Neuron (in vitro differentiated cells): ENCODE measurements at regions not wholly inside any gene's neighbourhood (a gene's known extent, or its start where the extent isn't known, plus 50 kb on each side); places are given as distances from the start of the nearest gene placed in this dataset.
A peak's percentile ranks its signal among the peaks of the same experiment; 100 is the strongest.
"Not testable (repeated sequence)": the region's sequence is repeated elsewhere in the genome, so short reads cannot be mapped to it uniquely, and the experiment has no call there.

Experiments used
- H2AFZ ChIP-seq: one replicate; pipeline ENCODE4 v1.6.1; 2013; ENCODE audit warnings: low read depth, mild to moderate bottlenecking, inconsistent platforms, low read length, moderate library complexity
- H3K27me3 ChIP-seq: one replicate; pipeline ENCODE4 v1.6.1; 2013; ENCODE audit warnings: low read length; ENCODE audit not compliant: insufficient read depth
- H3K36me3 ChIP-seq: one replicate; pipeline ENCODE4 v1.6.1; 2013; ENCODE audit warnings: low read length; ENCODE audit not compliant: insufficient read depth
- H3K4me1 ChIP-seq: one replicate; pipeline ENCODE4 v1.6.1; 2013; ENCODE audit warnings: low read length; ENCODE audit not compliant: insufficient read depth
- H3K4me3 ChIP-seq: 2 replicates; pipeline ENCODE4 v1.5.1; 2013; ENCODE audit warnings: mild to moderate bottlenecking, low read length, moderate library complexity
- H3K9me3 ChIP-seq: one replicate; pipeline ENCODE4 v1.6.1; 2013; ENCODE audit warnings: low read length

- no peaks in the 10 kb centered on the region for H3K36me3 ChIP-seq
- peaks cover 12% of the 10 kb centered on the region for H3K4me1 ChIP-seq
- no peaks in the 10 kb centered on the region for H3K9me3 ChIP-seq
- no peak overlapping the region for H2AFZ ChIP-seq
- H3K27me3 ChIP-seq = no peaks in the 10 kb centered on the region
- H3K4me3 ChIP-seq = no peak overlapping the region
These were observed 307.2 kb downstream of the TEX29 start for GRCh38 chr13:111627596-111627995.

- no peaks in the 10 kb centered on the region for H3K36me3 ChIP-seq
- no peak overlapping the region for H2AFZ ChIP-seq
- H3K9me3 ChIP-seq = no peaks in the 10 kb centered on the region
- peaks cover 12% of the 10 kb centered on the region for H3K4me1 ChIP-seq
- no peaks in the 10 kb centered on the region for H3K27me3 ChIP-seq
- no peak overlapping the region for H3K4me3 ChIP-seq
These were observed 308.6 kb downstream of the TEX29 start for GRCh38 chr13:111629016-111629415.

GRCh38 chr13:111629457-111629856 is 309.0 kb downstream of the TEX29 start:
- peaks cover 12% of the 10 kb centered on the region for H3K4me1 ChIP-seq
- H3K4me3 ChIP-seq = no peak overlapping the region
- H3K27me3 ChIP-seq = no peaks in the 10 kb centered on the region
- H2AFZ ChIP-seq = peak overlapping the region; percentile 56
- H3K9me3 ChIP-seq = no peaks in the 10 kb centered on the region
- no peaks in the 10 kb centered on the region for H3K36me3 ChIP-seq

GRCh38 chr13:111629926-111630325 is 309.5 kb downstream of the TEX29 start:
- Histone ChIP-seq H3K27me3 (no peaks in the 10 kb centered on the region), H2AFZ (peak overlapping the region; percentile 56), H3K4me3 (no peak overlapping the region), H3K4me1 (peaks cover 12% of the 10 kb centered on the region), H3K36me3 (no peaks in the 10 kb centered on the region), H3K9me3 (peaks cover 2% of the 10 kb centered on the region)

- Histone ChIP-seq H3K27me3 (no peaks in the 10 kb centered on the region), H2AFZ (no peak overlapping the region), H3K36me3 (no peaks in the 10 kb centered on the region), H3K4me3 (no peak overlapping the region), H3K9me3 (peaks cover 2% of the 10 kb centered on the region), H3K4me1 (peaks cover 12% of the 10 kb centered on the region)
These were observed 310.0 kb downstream of the TEX29 start for GRCh38 chr13:111630406-111630805.

- peaks cover 12% of the 10 kb centered on the region for H3K4me1 ChIP-seq
- not testable (repeated sequence) for H2AFZ ChIP-seq, H3K9me3 ChIP-seq, H3K4me3 ChIP-seq, H3K36me3 ChIP-seq, H3K27me3 ChIP-seq
These were observed 310.8 kb downstream of the TEX29 start for GRCh38 chr13:111631271-111631670.

- Histone ChIP-seq H3K4me3 (no peak overlapping the region), H3K36me3 (no peaks in the 10 kb centered on the region), H3K9me3 (peaks cover 2% of the 10 kb centered on the region), H3K4me1 (peaks cover 12% of the 10 kb centered on the region), H2AFZ (no peak overlapping the region), H3K27me3 (no peaks in the 10 kb centered on the region)
These were observed 312.5 kb downstream of the TEX29 start for GRCh38 chr13:111632906-111633305.

GRCh38 chr13:111633401-111633800 is 313.0 kb downstream of the TEX29 start:
- no peaks in the 10 kb centered on the region for H3K36me3 ChIP-seq
- H3K9me3 ChIP-seq = peaks cover 2% of the 10 kb centered on the region
- H3K4me1 ChIP-seq = peaks cover 12% of the 10 kb centered on the region
- no peaks in the 10 kb centered on the region for H3K27me3 ChIP-seq
- H3K4me3 ChIP-seq = no peak overlapping the region
- H2AFZ ChIP-seq = no peak overlapping the region

GRCh38 chr13:111634410-111634809 is 314.0 kb downstream of the TEX29 start:
- peaks cover 2% of the 10 kb centered on the region for H3K9me3 ChIP-seq
- H3K27me3 ChIP-seq = no peaks in the 10 kb centered on the region
- H3K4me1 ChIP-seq = peaks cover 11% of the 10 kb centered on the region
- no peak overlapping the region for H2AFZ ChIP-seq
- H3K4me3 ChIP-seq = no peak overlapping the region
- H3K36me3 ChIP-seq = no peaks in the 10 kb centered on the region

GRCh38 chr13:111636271-111636670 is 315.8 kb downstream of the TEX29 start:
- H3K27me3 ChIP-seq = peaks cover 2% of the 10 kb centered on the region
- H2AFZ ChIP-seq = no peak overlapping the region
- no peak overlapping the region for H3K4me3 ChIP-seq
- H3K36me3 ChIP-seq = no peaks in the 10 kb centered on the region
- no peaks in the 10 kb centered on the region for H3K4me1 ChIP-seq
- H3K9me3 ChIP-seq = peaks cover 2% of the 10 kb centered on the region

- H3K27me3 ChIP-seq = peaks cover 3% of the 10 kb centered on the region
- no peaks in the 10 kb centered on the region for H3K36me3 ChIP-seq
- H2AFZ ChIP-seq = no peak overlapping the region
- peaks cover 2% of the 10 kb centered on the region for H3K9me3 ChIP-seq
- H3K4me3 ChIP-seq = no peak overlapping the region
- H3K4me1 ChIP-seq = no peaks in the 10 kb centered on the region
These were observed 316.4 kb downstream of the TEX29 start for GRCh38 chr13:111636804-111637203.

- Histone ChIP-seq H3K4me1 (no peaks in the 10 kb centered on the region), H3K4me3 (no peak overlapping the region), H3K9me3 (peaks cover 2% of the 10 kb centered on the region), H3K27me3 (peaks cover 3% of the 10 kb centered on the region), H2AFZ (no peak overlapping the region), H3K36me3 (no peaks in the 10 kb centered on the region)
These were observed 316.9 kb downstream of the TEX29 start for GRCh38 chr13:111637365-111637764.

- Histone ChIP-seq H3K9me3 (peaks cover 2% of the 10 kb centered on the region), H3K36me3 (no peaks in the 10 kb centered on the region), H2AFZ (no peak overlapping the region), H3K4me3 (no peak overlapping the region), H3K27me3 (peaks cover 3% of the 10 kb centered on the region), H3K4me1 (no peaks in the 10 kb centered on the region)
These were observed 317.8 kb downstream of the TEX29 start for GRCh38 chr13:111638233-111638632.

GRCh38 chr13:111639196-111639705 is 318.8 kb downstream of the TEX29 start:
- Histone ChIP-seq H3K4me1 (no peaks in the 10 kb centered on the region), H3K9me3 (peaks cover 2% of the 10 kb centered on the region), H3K4me3 (no peak overlapping the region), H2AFZ (no peak overlapping the region), H3K36me3 (no peaks in the 10 kb centered on the region), H3K27me3 (peaks cover 3% of the 10 kb centered on the region)
